GM19372 (cell line): ENCODE measurements at regions not wholly inside any gene's neighbourhood (a gene's known extent, or its start where the extent isn't known, plus 50 kb on each side); places are given as distances from the start of the nearest gene placed in this dataset.

Experiments used
- ATAC-seq: cut with Tn5 transposase; IDR thresholded peaks from one replicate; pipeline ENCODE4 v1.9.1; 2021; ENCODE audit warnings: mild to moderate bottlenecking, low read depth, moderate library complexity; ENCODE audit not compliant: unreplicated experiment

DNA sequence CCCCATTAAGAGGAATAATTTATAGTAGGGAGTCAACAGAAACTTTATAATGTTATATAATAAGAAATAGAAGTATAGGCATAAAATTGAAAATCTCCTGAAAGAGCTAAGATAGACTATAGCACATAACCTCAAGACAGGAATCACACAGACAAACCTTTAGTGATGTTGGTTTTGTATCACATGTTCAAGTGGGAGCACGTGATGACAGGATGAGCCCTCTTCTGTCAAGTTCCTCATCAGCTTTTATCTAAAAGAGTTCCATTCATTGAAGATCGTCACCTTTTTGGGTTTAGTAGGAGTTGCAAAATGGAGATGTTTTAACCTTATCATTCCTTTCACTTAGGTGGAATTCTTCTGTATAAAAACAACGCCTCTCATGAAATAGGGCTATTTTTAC lies 127.0 kb downstream of the MCHR2 start:
- ATAC-seq: no peak

DNA sequence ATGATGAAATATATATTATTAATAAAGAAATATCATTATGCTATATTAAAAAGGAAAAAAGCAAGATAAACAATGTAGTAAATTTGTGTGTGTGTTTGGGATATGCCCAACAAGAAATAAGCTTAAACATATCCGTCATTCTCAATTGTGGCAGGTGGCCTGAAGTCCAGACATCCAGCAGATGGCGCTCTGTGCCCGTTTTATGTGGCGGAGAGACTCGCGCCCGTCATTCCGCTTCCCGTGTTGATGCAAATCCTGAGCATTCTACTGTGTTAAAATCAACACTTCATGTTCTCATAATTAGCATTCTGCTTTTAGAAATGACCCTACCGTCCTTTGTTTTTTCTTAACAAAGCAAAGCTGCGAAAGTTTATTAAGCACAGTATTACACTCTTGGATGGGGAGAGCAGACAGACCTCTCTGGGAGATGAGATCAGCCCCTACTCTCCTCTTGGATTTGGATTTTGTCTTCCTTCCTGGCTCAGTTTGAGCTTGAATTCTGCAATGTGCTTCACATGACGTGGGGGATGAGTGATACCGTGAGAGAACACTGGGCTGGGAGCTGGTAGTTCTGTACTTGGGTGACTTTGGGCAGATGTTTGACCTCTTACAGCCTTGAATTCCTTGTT lies 125.8 kb downstream of the MCHR2 start:
- no peak for ATAC-seq
